ENCODE measurements at regions not wholly inside any gene's neighbourhood (a gene's known extent, or its start where the extent isn't known, plus 50 kb on each side); places are given as distances from the start of the nearest gene placed in this dataset.

DNA sequence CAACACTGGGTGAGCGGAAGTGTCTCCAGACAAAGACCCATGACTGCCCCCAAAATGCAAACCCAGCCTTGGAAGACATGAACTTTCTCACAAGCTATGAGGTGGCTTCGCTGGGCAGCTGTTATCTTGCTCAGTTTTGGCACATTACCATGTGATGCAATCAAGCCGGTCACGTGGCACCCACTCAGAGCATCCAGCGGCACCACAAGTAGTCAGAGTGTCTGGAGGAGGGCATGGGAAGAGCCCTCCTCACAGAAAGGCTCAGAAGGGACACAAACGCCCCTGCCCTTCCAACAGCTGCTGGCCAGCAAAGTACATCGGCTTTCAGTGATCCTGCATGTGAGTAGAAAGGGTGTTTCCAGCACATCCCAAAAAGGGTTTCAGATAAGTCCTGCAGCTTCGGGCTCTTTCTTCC lies 145.5 kb upstream of the IRF2BP2 start:
- DNase-seq (ENCODE audit: low read depth in 4 of 4, low spot score in 2 of 4): no peak

DNA sequence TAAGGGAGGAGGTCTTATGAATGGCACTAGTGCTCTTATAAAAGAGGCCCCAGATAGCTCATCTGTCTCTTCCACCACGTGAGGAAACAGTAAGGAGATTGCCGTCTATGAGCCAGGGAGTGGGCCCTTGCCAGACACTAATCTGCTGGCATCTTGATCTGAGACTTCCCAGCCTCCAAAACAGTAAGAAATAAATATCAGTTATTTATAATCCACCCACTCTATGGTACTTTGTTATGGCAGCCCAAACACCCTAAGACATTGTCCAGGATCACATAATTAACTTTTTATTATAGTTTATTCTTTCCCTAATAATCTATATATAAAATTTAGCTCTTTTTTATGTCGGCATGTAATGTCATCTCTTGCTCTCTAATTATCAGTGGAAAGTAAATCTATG lies 144.0 kb upstream of the IRF2BP2 start:
- no peak for DNase-seq (ENCODE audit: low read depth in 4 of 4, low spot score in 2 of 4)

DNA sequence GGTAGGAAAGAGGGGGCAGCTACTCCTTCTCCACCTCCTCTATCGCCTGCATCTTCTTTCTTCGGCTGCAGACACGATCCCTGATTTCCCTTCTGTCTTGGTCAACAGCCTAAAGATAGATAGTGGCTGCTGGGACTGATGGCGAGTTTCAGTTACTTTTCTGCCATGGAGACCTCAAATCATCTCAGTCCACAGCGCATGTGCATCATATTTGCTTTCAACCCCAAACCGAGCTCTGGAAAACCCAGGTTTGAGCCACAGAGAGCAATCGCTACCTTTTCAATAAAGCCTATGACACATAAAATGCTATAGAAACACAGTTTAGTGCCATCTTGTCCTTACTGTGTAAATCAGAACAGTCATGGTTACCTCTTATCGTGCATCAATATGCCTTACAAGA lies 142.9 kb upstream of the IRF2BP2 start:
- DNase-seq (ENCODE audit: low read depth in 4 of 4, low spot score in 2 of 4): no peak

DNA sequence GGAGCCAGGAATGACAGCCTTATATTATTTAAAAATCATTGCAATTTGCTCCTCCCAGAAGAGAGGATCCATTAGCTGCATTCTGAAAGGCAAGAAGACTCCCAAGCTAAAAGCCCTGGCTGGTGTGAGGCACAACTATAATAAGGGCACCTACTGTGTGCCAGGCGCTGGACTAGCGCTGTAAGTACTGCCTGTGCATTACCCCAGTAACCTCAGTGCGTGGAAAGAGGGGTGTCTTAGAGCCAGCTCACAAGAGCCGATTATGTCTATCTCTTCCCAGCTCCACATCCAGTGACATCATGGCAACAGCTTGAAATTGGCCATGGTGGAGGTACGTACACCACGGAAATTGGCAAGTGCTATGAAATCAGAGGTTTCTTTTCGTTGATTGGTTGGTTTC lies 141.7 kb upstream of the IRF2BP2 start:
- no peak for DNase-seq (ENCODE audit: low read depth in 4 of 4, low spot score in 2 of 4)

DNA sequence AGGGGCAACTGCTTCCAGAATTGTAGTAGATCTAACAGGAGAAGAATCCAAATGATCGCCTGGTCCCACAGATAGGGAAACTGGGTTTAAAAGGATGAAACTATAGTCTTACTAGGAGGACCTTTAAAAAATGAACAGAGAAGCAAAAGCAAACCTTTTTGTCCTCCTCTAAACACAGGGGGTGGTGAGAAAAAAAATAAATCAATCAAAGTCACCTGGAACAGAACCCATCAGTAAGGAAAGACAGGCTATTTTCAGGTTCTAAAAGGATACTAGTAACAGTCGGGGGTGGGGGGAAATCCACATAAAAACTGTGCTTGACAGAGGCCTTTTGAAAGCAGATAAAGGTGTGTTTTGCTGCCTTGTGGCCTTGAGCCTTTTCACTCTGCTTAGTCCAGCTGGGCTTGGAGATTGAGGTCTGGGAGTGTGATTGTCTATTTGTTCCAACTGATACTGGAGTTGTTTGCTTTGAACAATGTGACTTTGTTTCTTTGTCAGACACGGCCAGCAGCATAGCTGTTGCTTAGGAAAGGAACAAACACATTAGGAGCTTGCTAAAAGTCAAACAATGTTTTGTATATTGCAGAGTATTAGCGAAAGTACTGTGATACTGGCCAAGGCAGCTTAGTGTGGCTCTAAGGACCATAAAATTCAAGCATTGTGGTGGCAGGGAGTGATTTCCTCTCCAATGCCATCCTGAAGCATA lies 141.1 kb upstream of the IRF2BP2 start:
- no peak for DNase-seq (ENCODE audit: low read depth in 4 of 4, low spot score in 2 of 4)

DNA sequence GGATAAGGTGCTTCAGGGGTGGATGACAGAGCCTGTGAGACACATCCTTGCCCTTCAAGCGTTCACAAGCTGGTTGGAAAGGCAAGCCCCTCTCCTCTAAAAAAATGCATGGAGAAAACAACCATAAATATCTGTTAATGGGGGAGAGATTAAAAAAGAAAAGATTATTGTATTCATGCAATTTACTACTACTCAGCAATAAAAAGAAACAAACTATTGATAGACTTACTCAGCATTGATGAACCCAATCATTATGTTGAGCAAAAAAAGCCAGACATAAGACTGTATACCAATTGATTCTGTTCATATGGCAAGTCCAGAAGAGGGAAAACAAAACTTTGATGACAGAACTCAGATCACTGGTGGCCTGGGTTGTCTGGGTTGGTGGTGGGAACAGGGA lies 138.7 kb upstream of the IRF2BP2 start:
- no peak for DNase-seq (ENCODE audit: low read depth in 4 of 4, low spot score in 2 of 4)

DNA sequence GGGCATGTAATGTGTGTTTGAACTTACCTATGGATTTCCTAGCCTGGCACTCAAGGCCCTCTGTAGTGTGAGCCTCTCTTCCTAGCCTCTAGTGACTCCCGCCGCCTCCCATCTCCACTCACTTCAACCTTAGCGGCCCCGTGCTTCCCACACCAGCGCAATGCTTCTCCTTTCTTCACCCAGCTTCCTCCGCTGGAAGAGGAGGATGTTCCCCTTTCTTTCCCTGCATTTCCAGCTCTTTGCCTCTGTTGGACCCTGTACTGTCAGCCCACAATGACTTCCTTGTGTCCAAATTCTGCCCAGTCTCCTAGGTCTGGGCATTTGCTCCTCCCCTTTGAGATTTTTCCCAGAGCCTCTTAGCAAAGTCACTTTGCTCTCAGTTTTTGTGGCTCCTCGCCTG lies 138.1 kb upstream of the IRF2BP2 start:
- DNase-seq (ENCODE audit: low read depth in 4 of 4, low spot score in 2 of 4): no peak

DNA sequence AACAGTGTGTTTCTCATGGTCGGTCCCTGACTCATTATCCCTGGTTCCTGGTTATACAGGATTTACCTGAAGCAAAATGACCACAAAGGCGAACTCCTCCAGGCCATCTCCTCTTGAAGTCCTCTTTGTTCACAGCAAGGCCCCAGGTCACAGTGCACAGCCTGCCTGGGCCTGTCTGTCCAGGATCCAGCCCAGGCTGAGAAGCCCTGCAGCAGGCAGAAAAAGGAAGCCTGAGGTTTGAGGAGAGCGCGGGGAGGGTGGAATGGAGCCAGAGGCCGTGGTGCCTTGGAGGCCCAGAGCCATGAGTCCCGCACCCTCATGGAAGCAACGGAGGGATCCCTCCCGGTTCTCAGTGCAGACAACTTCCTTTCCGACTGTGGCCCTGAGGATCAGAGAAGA lies 136.8 kb upstream of the IRF2BP2 start:
- no peak for DNase-seq (ENCODE audit: low read depth in 4 of 4, low spot score in 2 of 4)

DNA sequence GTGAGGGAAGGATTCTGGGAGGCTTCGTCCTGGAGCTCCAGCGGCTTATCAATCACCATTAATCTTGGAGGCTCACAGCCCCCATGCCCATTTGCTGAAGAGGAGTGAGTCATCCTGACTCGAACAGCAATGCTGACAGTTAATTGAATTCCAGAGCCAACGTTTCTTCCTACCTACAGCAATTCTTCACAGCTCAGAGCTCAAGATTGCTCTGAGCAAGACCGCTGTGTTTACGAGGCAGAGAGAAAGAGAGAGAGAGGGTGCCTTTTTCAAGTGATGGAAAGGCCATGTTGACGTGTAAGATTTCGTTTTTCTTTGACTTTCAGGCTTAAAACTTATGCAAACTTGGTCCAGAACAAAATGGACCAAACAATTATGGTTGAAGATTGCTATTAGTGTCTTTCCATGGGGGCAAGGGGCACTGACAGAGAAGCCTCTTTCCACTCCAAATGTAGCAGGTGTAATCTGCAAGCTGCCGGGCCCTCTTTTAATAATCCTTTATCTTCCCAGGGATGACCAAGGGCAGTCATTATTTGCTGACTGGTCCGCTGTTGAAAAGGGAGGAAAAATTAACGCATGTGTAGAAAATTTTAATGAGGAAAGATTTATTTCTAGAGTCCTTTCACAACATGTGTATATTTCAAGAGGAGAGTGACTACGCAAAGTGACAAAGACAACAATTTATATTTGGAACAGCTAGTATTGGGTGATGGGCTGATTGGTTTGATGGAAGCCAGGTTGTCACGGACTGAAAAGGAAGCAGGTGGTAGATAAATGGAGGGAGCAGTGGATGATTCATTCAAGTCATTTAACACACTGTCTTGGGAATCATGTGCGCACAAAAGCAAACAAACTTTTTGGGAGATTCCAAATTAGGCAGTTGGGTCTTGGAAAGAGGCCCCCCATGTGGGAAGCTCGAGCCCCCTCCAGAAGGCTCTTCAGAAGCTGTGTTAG lies 136.1 kb upstream of the IRF2BP2 start:
- DNase-seq (ENCODE audit: low read depth in 4 of 4, low spot score in 2 of 4): no peak

DNA sequence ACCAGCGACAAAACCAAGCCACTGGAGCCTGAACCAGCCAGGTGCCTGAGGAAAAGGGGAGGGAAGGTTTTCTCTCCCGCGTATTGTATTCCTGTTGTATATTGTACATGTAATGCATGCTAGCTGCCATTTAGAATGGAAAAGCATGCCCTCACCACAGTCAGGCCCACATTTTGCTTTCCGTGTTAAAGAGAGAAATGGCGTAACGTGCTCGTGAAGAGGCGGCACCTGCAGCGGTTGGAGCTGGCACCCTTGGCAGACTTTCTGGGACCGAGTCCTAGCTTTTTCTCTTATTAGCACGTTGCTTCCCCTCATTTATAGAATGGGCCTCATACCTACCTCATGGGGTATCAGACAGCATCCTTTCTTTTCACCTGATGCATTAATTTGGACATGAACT lies 135.3 kb upstream of the IRF2BP2 start:
- no peak for DNase-seq (ENCODE audit: low read depth in 4 of 4, low spot score in 2 of 4)

DNA sequence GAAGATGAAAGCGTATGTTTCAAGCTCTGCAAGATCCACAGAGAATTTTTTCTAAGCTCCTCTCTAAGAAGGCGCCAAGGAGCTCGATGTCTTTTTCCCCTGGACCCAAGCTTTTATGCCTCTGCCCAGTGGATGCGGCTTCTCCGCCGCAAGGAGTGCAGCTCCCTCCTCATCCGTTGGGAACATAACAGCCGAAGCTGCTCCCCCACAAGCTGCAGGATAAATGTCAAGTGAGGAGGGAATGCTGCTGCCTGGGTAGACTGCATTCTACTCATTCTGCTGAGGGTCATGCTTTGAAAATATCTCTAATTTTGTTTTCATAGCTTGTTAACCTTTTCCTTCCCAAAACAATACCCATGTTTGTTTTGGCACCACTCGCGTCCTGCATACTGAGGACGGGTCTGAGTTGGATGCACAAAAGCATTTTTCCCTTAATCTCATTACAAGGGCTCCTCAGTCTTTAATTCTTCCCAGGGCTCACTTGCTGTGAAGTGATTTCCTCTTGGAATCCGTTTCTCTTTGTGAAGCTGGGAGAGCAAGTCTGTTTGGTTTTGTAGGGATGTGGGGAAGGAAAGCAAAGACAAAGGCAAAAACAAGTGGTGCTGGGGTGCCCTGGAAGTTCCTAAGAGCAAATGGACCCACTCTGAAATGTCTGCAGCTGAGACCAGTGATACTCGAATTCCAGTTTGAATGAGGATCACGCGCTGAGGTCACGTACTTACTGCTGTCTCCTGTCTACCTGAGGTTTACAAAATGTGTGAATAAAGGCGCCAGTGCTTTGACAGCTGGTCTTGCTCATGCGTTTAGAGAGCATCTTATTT lies 134.0 kb upstream of the IRF2BP2 start:
- peak in 2 of 4 donors; percentile 78 to 79 for DNase-seq (ENCODE audit: low read depth in 4 of 4, low spot score in 2 of 4)

DNA sequence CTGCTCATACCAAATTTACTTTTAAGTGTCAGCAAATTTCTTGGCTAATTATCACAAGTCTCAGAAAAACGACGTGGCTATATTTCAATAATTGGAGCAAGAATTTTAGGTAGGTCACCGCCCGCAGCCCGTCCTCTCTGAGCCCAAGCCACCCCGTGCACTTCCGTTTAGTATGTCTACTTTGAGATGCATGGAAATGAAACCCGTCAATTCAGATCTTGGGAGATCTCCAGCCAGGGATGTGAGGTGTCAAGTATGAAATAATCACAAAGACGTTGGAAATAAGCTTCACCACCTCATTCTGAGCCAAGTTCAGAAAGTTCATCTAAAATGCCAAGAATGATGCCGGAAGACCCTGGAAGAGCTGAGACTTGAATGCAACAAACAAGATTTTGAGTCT lies 132.6 kb upstream of the IRF2BP2 start:
- DNase-seq (ENCODE audit: low read depth in 4 of 4, low spot score in 2 of 4): no peak

DNA sequence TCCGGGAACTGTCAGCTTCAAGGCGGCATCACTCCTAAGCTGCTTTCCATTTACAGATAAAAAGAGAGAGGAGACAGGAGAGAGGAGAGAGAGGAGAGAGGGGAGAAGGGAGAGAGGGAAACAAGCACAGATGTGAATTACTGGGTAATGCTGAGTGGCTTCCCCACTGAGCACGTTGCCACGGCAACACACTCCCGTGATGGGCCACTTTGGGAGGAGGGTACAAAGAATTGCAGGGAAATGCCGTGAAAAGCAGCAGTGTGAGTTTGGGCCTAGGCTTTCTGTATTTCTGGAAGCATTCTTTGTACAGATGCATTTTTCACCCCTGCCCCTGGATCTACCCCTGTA lies 128.0 kb upstream of the IRF2BP2 start:
- DNase-seq (ENCODE audit: low read depth in 4 of 4, low spot score in 2 of 4): no peak

DNA sequence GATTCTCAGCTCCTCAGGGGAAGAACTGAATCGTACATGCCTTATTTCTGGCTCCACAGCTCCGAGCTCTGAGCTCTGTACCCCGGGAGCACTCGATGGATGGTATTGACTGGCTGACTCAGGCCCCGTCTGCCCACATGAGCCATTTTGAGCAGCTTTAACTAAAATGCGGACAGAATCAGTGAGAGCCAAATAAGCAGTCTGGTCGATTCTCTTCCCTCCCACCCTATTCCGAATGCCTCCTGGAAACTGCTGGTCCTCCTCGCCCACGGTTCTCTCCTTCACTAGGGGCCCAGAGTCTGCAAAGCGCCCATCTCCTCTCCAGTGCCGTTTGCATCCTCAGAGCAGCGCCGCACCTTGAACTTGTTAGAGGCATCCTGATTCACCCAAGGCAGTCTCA lies 125.9 kb upstream of the IRF2BP2 start:
- DNase-seq (ENCODE audit: low read depth in 4 of 4, low spot score in 2 of 4): no peak

DNA sequence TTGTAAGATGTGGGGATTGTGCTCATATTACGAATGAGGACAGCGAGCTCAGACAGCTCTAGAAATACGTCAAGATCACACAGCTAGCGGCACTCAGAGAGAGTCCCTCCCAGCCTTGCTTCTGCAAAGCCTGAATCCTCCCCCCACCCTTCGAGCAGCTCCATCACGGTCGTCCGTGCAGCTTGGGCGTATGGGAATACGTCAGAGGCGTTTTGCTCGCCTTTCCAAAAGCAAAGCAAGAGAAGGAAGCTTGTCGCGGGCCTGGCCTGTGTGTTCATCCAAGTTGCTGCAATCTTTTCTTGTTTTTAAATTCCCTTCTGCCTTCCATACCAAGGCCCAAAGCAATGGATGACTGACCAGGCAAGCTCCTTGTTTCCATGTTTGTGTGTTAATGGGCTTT lies 125.5 kb upstream of the IRF2BP2 start:
- DNase-seq (ENCODE audit: low read depth in 4 of 4, low spot score in 2 of 4): no peak

DNA sequence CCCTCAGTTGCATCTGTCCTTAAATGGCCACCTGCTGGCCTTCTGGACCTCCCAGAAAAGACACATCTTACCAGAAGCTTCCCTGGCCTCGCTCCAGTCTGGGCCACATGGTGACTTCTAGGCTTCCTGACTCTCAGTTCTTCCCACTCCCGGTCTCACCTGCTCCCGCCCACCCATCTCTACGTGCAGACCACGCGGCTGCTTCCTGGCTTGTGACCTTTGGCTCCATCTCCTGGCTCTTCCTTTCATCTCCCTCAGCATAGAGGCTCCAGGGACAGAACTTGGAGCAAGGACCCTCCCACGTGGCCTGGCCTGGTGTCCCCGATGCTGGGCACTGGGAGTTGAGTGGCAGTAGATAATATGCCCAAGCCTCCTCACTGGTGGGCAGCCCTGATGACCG lies 124.9 kb upstream of the IRF2BP2 start:
- DNase-seq (ENCODE audit: low read depth in 4 of 4, low spot score in 2 of 4): no peak

DNA sequence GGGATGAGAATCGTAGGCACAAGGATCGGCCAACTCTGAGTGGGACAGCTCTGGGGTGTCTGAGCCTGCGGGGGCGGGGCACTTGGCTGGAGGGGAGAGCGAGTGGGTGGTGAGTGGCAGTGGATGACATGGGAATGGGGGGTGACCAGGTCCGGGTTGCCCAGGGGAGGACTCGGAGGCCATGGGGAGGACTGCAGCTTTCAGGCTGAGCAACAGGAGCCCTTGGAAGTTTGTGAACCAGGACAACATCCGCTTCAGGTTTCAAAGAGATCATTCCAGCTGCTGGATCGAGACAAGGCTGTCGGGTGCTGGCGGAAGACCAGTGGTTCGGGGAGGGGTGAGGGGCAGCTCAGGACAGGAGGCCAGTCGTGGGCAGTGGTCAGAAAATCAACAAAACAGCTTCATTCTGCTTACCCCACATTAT lies 124.4 kb upstream of the IRF2BP2 start:
- DNase-seq (ENCODE audit: low read depth in 4 of 4, low spot score in 2 of 4): no peak

DNA sequence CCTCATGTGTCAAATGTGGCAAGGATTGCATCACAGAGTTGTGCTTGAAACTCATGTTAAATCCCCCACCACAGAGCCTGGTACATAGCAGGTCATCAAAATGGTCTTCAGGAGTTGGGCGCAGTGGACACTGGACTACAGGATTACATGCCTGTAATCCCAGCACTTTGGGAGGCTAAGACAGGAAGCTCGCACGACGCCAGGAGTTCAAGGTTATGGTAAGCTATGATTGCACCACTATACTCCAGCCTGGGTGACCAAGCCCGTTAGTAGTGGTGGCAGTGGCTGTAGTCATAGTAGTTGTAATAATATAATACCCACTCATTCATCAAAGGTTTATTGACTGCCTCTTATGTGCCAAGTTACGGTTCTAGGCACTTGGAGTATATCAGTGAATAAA lies 123.4 kb upstream of the IRF2BP2 start:
- no peak for DNase-seq (ENCODE audit: low read depth in 4 of 4, low spot score in 2 of 4)

DNA sequence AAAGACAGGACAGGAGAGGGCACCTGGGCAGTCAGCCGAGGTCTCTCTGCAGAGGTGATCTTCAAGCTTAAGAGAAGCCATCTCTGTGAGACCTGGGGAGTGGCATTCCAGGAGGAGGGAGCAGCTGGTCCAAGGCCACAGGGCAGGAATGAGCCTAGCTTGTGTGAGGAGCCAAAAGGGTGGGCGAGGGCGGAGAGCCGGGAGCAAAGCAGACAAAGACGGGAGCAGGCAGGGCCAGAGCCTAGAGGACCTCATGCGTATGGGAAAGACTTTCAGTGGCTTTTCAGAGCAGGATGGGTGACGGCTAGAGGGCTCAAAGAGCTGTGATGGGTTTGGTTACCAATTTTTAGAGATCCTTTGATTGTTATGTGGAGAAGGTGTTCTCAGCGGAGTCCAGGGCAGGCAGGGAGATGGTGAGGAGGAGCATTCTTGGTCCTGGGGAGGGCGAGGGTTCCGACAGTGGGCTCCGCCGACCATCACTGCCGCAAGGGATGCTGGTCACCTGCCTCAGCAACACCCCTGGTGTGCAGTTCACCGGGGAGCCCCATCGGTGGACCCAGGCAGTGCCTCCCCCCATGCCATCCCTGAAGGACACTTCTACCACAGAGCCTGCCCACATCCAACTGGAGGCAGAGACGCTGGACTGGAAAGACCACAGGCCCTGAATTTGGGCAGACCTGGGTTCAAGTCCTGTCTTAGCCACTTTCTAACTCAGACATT lies 122.9 kb upstream of the IRF2BP2 start:
- DNase-seq (ENCODE audit: low read depth in 4 of 4, low spot score in 2 of 4): no peak

DNA sequence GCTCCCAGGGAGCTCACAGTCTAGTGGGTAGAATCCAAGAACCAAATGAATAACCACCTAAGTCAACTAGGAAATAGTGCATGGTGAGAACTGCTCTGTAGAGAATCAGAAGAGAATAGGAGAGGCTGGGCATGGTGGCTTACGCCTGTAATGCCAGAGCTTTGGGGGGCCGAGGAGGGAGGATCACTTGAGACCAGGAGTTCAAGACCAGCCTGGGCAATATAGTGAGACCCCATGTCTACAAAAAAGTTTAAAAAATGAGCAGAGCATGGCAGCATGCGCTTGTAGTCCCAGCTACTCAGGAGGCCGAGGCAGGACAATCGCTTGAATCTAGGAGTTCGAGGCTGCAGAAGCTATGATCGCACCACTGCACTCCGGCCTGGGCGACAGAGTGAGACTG lies 122.3 kb upstream of the IRF2BP2 start:
- DNase-seq (ENCODE audit: low read depth in 4 of 4, low spot score in 2 of 4): no peak

Data from left renal cortex interstitium (tissue), 4 donors.